ENCODE measurements at regions not wholly inside any gene's neighbourhood (a gene's known extent, or its start where the extent isn't known, plus 50 kb on each side); places are given as distances from the start of the nearest gene placed in this dataset.
A peak's percentile ranks its signal among the peaks of the same experiment; 100 is the strongest.

DNA sequence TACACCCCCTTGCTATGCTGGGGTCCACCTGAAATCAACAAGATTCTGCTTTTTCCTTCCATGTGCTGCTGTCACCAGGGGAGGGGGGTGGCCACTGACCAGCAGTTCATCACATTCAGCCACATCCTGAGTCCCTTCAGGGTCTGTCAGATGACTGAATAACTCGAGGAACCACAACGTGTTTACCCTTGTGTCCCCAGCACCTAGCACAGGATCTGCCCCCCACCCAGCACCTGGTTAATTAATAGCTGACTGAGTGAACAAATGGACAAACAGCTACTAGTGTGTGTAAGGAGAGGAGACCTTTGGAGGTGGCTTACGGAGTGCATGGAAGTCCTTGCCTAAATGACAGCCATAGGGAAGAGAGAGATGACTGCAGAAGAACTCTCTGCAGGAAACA, 119.5 kb upstream of the NCAM1 start:
- intact Hi-C loops (cut with DNase I; ENCODE audit: low total_unique reads): no loop called here
- 56 to 69% methylated on average over 3 of the region's 3 CpGs for WGBS, 2 donors
- DNase-seq (ENCODE audit: low spot score in 2 of 2): no peak
- H3K4me3 ChIP-seq (ENCODE audit: low read depth, poor library complexity, severe bottlenecking): no peak overlapping the region
- no peak for TF ChIP-seq CTCF (IDR thresholded peaks at IDR 0.05)
- no peak for TF ChIP-seq POLR2A (IDR thresholded peaks at IDR 0.05)

DNA sequence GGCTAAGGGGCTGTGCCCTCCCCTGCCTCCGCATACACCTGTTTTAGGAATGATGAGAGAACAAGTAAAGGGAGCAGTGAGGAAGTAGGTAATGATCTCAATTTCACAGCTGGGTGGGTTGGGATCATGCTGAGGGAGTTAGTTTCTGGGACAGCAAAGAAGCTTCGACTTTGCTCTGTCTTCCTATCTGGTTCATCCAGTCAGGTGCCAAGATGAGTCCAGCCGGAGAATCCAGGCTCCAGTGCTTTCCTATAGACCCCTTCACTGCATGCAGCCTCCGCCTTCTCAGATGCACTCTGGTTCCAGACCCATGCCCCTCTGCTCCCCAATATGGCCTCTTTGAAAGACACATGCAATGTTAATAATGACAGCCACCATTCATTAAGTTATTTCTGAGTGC, 119.1 kb upstream of the NCAM1 start:
- WGBS, 2 donors: 86 to 89% methylated on average over 4 of the region's 4 CpGs
- no peak for TF ChIP-seq POLR2A (IDR thresholded peaks at IDR 0.05)
- TF ChIP-seq CTCF (IDR thresholded peaks at IDR 0.05): no peak
- intact Hi-C loops (cut with DNase I; ENCODE audit: low total_unique reads): no loop called here
- H3K4me3 ChIP-seq (ENCODE audit: low read depth, poor library complexity, severe bottlenecking): no peak overlapping the region
- no peak for DNase-seq (ENCODE audit: low spot score in 2 of 2)

- no peak overlapping the region for H3K4me3 ChIP-seq (ENCODE audit: low read depth, poor library complexity, severe bottlenecking)
- TF ChIP-seq POLR2A (IDR thresholded peaks at IDR 0.05): no peak
- TF ChIP-seq CTCF (IDR thresholded peaks at IDR 0.05): no peak
- intact Hi-C loops (cut with DNase I; ENCODE audit: low total_unique reads): no loop called here
- DNase-seq (ENCODE audit: low spot score in 2 of 2): no peak
These were observed 116.7 kb upstream of the NCAM1 start for GRCh38 chr11:112844517-112844916.

- 91 to 92% methylated on average over 4 of the region's 4 CpGs for WGBS, 2 donors
- TF ChIP-seq POLR2A (IDR thresholded peaks at IDR 0.05): no peak
- TF ChIP-seq CTCF (IDR thresholded peaks at IDR 0.05): no peak
- no peak overlapping the region for H3K4me3 ChIP-seq (ENCODE audit: low read depth, poor library complexity, severe bottlenecking)
- intact Hi-C loops (cut with DNase I; ENCODE audit: low total_unique reads): no loop called here
- DNase-seq (ENCODE audit: low spot score in 2 of 2): peak in 1 of 2 donors; percentile 60
These were observed 113.7 kb upstream of the NCAM1 start for GRCh38 chr11:112847568-112847967.

DNA sequence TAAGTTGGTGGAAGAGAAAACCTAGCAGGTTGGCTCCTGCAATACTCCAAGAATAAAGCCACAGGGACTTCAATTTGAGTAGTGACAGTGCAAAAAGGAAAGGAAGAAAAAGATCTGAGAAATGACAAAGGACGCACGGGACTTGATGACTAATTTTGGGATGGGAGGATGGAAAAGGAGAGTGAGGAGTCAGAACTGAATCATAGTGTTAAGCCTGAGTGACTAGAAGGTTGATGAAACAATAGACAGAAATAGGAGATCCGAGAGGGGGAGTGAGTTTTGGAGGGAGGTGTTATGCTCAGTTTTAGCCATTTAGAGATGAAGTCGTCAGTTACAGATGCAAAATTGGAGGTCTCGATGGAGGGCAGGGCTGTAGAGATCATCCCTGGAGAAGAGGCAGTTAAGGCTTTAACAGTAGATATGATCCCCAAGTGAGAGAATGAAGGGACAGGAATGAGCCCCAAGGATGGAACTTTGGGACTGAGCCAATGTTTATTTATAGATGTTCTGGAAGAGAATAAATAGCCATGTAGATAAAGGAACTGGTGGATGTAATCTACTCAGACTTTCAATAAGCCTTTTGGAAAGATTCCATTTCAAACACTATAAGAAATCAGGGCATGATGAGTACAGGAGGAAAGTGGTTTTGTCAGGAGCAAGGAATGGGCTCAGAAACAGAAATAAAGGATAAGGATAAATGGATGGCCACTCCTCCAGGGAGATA, 108.9 kb upstream of the NCAM1 start:
- TF ChIP-seq POLR2A (IDR thresholded peaks at IDR 0.05) (no peak), CTCF (IDR thresholded peaks at IDR 0.05) (no peak)
- no peak overlapping the region for H3K4me3 ChIP-seq (ENCODE audit: low read depth, poor library complexity, severe bottlenecking)
- intact Hi-C loops (cut with DNase I; ENCODE audit: low total_unique reads): no loop called here
- DNase-seq (ENCODE audit: low spot score in 2 of 2): no peak
- WGBS, 2 donors: 69 to 74% methylated on average over 5 of the region's 5 CpGs

DNA sequence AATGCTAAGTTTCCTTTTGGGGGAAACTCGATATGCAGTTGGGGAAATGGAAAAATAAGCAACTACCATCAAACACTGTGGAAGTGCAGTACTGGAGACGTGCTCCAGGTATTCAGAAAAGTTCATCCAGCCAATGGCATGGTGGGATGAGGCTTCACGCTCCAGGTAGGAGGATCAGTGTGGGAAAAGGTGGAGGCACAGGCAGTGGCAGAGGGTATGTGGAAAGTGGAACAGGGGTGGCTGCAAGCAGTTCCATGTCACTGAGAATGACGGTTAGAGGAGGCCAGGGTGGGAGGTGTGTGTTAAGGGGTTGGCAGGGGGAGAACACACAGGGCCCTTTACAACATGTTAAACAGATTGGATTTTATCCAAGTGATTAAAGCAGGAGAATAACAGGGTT, 105.1 kb upstream of the NCAM1 start:
- H3K4me3 ChIP-seq (ENCODE audit: low read depth, poor library complexity, severe bottlenecking): no peak overlapping the region
- no peak for DNase-seq (ENCODE audit: low spot score in 2 of 2)
- 72 to 75% methylated on average over 4 of the region's 4 CpGs for WGBS, 2 donors
- intact Hi-C loops (cut with DNase I; ENCODE audit: low total_unique reads): no loop called here
- TF ChIP-seq CTCF (IDR thresholded peaks at IDR 0.05): no peak
- no peak for TF ChIP-seq POLR2A (IDR thresholded peaks at IDR 0.05)
